HG02763 (cell line): ENCODE measurements at regions not wholly inside any gene's neighbourhood (a gene's known extent, or its start where the extent isn't known, plus 50 kb on each side); places are given as distances from the start of the nearest gene placed in this dataset.
"Not testable (repeated sequence)": the region's sequence is repeated elsewhere in the genome, so short reads cannot be mapped to it uniquely, and the experiment has no call there.

Experiments
- ATAC-seq: cut with Tn5 transposase; IDR thresholded peaks from one replicate; pipeline ENCODE4 v1.9.1; 2021; ENCODE audit warnings: mild to moderate bottlenecking, moderate library complexity; ENCODE audit not compliant: unreplicated experiment

GRCh38 chr3:21036888-21037287, 714.1 kb downstream of the ZNF385D start:
- no peak for ATAC-seq

- ATAC-seq, result no peak
Measured at GRCh38 chr3:21028412-21028811, 722.6 kb downstream of the ZNF385D start.

DNA sequence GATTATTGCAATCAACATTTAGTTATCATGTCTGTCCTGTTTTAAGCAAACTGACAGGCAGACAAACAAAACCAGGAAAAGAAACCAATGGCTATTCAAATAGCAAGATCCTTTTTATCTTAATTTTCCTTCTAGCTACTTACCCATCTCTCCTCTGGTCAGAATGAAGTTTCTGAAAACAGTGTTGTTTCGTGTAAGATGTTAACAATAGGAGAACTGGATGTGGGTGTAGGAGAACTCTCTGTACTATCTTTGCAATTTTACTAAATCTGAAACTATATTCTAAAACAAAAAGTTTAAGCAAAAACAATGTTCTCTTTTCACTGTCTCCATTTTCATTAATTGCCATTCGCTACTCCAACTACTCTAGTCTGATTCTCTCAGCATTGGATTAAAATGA, 726.4 kb downstream of the ZNF385D start:
- no peak for ATAC-seq

DNA sequence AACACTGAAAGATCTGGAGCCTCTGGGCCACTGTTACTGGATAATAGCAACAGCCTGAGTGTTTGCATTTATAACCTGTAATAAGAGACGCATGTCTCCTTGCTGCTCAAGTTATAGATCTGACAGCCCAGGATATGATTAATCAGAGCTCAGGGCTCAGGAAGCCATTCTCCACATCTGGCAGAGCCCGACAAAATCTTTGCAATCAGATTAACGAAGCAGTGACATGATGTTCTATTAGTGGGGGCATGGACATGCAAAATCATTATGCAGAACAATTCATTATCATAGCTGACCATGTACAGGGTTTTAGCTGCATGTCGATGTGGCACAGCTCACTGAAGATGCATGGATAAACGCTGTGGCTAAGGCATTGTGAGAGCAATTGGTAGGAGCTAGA, 730.3 kb downstream of the ZNF385D start:
- no peak for ATAC-seq

- no peak for ATAC-seq
Measured at GRCh38 chr3:21020043-21020442, 731.0 kb downstream of the ZNF385D start.

DNA sequence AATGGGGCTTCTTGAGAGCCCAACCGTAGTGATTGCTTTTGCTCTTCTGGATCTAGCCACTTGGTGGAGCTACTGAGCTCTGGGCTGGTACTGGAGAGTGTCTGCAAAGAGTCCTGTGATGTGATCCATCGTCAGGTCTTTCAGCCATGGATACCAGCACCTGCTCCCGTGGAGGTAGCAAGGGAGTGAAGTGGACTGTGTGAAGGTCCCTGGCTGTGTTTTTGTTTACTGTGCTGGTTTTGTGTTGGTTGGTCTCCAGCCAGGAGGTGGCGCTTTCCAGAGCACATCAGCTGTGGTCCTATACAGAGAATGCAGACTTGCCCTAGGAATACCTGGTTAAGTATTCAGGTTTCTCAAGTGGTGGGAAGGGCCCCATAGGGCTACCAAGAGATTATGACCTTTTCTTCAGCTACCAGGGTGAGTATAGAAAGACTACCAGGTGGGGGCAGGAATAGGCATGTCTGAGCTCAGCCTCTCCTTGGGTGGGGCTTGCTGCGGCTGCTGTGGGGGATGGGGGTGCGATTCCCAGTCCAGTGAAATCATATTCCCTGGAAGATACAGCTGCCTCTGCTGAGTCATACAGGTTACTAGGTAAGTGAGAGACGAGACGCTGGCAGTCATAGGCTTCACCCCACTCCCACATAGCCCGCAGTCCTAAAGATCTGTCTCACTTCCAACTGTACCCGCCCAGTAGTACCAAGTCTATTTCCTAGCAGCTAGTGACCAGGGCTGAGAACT, 733.7 kb downstream of the ZNF385D start:
- no peak for ATAC-seq

DNA sequence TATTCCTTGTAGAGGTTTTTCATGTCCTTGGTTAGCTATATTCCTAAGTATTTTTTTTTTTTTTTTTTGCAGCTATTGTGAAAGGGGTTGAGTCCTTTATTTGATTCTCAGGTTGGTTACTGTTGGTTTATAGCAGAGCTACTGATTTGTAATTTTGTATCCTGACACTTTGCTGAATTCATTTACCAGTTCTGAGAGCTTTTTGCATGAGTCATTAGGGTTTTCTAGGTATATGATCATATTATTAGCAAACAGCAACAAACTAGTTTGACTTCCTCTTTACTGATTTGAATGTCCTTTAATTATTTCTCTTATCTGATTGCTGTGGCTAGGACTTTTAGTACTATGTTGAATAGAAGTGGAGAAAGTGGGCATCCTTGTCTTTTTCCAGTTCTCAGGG, 737.4 kb downstream of the ZNF385D start:
- no peak for ATAC-seq

DNA sequence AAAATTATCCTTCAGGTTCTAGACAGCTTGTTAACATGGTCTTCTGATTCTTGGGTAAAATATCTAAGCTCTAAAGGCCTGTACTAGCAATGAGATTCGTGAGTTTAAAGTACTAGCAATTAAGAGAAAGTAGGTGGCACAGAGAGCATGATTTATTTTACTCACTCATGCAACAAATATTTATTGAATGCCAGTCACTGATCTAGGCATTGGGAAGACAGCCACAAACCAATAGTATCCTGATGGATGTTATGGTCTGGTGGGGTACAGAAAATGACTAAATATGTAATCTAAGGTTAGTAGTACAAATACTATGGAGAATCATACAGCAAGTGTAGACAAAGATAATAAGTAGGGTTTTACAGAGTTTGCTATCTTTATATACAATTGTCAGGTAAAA, 751.3 kb downstream of the ZNF385D start:
- no peak for ATAC-seq

- no peak for ATAC-seq
Measured at GRCh38 chr3:20997183-20997582, 753.8 kb downstream of the ZNF385D start.

DNA sequence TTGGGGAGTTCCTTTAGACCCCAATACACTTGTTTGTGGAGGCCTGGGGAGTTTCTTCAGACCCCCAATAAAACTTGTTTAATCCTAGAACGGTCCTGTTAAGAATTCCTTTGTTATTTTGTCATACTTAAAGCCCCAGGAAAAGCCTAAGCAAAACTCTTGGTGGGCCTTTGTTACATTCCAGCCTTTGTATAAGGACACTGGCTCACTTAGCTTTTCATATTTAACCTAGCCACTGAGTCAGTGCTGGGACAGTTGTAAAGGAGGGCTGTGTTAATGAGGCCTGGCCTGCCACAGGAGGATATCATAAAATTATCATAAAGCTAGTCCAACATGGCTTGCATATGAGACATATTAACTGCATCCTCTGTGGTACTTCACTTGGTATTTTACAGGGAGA, 760.1 kb downstream of the ZNF385D start:
- no peak for ATAC-seq

- ATAC-seq, result not testable (repeated sequence)
Measured at GRCh38 chr3:20989653-20990052, 761.4 kb downstream of the ZNF385D start.

DNA sequence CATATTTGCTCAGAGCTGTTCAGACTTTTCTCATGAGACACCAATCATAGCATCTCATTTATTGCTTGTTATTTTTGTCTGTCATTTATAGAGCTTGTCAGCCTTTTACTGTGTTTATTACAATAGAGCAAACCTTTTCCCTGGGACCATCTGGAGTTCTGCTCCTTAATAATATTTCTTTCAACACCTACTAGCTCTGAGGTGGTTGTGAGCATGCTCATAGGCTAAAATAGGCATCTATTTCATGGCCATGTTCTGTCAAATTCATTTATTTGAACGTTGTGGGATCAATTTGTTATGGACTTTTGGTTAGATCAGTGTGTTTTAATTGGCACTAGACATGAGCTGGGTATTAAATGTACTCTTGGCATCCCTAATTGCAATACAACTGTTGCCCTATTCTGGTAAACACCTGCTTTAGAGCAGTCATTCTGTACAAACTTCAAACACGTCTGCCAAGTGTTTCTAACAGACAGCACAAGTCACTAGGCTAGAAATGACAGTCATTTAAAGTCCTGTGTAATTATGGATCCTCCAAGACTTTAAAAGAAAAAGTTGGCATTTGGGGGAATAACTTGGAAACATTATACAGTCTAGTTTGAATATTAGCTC, 766.3 kb downstream of the ZNF385D start:
- no peak for ATAC-seq

GRCh38 chr3:20975188-20975651, 775.8 kb downstream of the ZNF385D start:
- ATAC-seq, result no peak

GRCh38 chr3:20974396-20974795, 776.6 kb downstream of the ZNF385D start:
- ATAC-seq, result no peak

DNA sequence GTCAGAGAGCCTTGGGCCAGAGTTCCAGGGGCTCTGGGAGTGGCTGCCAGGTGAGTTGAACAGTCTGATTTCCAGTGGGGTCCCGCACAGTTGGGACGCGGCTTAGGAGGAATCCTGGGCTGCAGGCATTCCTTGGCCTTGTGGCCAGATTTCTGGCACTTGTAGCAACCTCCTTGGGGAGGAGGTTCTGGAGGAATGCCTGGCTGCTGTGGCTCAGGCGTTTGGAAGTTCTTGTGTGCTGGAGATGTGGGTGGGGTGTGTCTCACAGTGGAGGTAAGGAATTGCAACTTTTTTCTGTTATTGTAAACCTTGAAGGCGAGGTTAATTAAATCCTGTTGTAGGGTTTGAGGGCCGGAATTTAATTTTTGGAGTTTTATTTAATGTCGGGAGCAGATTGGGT, 780.2 kb downstream of the ZNF385D start:
- ATAC-seq, result not testable (repeated sequence)

DNA sequence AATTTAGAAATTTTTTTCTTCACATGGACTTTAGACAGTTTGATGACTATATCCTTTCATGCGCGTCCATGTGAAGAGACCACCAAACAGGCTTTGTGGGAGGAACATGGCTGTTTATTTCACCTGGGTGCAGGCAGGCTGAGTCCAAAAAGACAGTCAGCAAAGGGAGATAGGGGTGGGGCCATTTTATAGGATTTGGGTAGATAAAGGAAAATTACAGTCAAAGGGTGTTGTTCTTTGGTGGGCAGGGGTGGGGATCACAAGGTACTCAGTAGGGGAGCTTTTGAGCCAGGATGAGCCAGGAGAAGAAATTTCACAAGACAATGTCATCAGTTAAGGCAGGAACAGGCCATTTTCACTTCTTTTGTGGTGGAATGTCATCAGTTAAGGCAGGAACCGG, 781.5 kb upstream of the SGO1 start:
- not testable (repeated sequence) for ATAC-seq

DNA sequence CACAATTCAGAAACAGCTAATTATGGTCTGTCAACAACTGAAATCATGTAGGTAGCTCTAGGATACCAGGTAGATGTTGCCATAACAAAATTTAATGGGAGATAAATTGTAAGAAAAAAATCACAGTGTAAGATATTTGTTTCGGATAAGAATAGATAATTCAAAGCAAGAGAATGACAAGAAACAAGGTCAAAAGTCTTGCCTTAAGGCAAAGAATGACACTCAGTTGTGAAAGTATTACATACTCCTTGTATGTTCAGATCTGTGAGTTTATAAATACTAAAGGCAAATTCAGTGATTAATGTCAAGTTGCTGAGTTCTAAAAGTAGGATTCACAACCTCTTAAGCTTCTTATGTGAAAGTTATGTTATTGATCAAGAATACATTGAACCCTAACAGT, 772.2 kb upstream of the SGO1 start:
- no peak for ATAC-seq

DNA sequence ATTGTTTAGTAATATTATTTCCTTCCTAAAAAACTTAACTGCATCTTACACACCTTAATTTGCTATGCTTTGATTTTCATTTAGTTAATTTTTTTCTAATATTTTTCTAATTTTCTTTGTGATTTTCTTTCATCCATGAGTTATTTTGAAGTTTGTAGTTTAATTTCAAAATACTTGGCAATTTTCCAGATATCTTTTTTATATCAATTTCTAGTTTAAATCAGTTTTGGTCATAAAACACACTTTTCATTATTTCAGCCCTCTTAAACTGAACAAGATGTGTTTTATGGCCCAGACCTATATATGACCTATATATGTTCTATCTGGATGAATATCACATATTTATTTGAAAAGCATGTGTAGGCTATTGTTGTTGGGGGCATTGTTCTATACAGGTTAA, 759.9 kb upstream of the SGO1 start:
- no peak for ATAC-seq

GRCh38 chr3:20935791-20936190, 749.8 kb upstream of the SGO1 start:
- ATAC-seq, result no peak

- no peak for ATAC-seq
Measured at GRCh38 chr3:20931834-20932233, 745.8 kb upstream of the SGO1 start.

DNA sequence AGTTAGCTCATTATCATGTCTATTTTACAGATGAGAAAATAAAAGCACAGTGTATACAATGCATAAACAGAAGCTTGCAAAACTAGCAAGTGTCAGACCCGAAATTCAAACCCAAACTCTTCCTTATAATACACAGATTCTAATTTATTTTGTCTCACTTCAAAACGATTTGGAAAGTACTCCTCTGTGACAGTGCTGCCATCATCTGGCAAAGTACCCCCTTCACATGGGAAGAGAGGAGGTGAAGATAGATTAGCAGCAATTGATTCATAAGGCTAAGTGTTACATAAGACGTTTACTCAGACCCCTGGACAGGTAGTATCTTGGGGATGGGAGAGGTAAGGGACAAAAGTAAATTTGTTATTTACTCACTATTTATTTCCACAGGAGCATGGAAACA, 744.0 kb upstream of the SGO1 start:
- ATAC-seq, result no peak

DNA sequence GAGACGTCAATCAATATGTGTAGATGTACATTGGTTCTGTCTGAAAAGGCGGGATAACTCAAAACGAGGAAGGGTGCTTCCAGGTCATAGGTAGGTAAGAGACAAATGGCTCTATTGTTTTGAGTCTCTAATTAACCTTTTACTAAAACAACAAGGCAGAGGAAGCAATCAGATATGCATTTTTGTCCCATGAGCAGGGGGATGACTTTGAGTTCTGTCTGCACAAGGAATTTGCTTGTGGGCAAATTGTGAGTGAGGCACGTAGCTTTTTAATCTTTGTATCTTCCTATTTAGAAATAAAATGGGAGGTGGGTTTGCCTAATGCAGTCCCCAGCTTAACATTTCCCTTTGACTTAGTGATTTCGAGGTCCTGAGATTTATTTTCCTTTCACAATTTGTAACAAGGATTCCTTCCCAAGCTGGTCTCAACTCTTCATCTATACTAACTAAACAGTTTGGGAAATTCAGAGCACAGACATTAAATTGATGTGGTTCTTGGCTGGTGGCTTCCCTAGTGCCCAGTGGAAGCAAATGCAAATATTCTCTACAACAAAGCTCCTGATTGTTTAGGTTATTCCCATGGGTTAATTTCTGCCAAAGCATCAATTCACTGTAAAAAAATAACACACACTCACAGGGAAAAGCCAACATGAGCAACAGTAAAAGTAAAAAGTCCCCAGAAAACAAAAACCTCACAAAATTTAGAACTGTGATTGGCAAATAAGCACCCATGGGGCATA, 738.8 kb upstream of the SGO1 start:
- no peak for ATAC-seq
